ENCODE measurements at regions not wholly inside any gene's neighbourhood (a gene's known extent, or its start where the extent isn't known, plus 50 kb on each side); places are given as distances from the start of the nearest gene placed in this dataset.

DNA sequence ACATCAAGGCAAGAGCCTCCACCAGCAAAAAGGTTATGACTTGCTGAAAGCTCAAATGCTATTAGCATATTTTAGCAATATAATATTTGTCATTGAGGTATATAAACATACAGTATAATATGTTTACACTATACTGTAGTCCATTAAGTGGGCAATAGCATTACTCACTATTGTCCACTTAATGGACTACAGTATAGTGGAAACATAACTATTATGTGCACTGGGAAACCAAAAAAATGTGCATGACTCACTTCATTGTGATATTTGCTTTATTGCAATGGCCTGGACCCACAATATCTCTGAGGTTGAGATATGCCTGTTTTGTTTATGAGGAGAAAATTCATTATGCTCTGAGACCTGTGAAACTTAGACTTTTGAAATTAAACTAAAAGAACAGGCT is 300.0 kb downstream of the BARHL2 start:
- no peaks in the 10 kb centered on the region for H3K4me1 ChIP-seq (ENCODE audit: control insufficient read depth in 1 of 2, insufficient read depth in 2 of 2, low read length in 2 of 2)
- ChIA-PET RAD21 (ENCODE audit: low non-redundant PET in 1 of 2, low total read pairs in 2 of 2, uncharacterized antibody in 2 of 2, unreplicated experiment in 2 of 2) (no interaction called here), CTCF (no interaction called here), POLR2A (no interaction called here)
- no peaks in the 10 kb centered on the region for H3K79me2 ChIP-seq (ENCODE audit: insufficient read depth, low read length)
- no TSS peak for BruUV-seq (replicated peaks)
- TF ChIP-seq ELF1 (IDR thresholded peaks at IDR 0.05; ENCODE audit: borderline replicate concordance, low read depth) (no peak), SIN3A (IDR thresholded peaks at IDR 0.05; ENCODE audit: low read depth) (no peak)
- TF ChIP-seq, protein P1, sequence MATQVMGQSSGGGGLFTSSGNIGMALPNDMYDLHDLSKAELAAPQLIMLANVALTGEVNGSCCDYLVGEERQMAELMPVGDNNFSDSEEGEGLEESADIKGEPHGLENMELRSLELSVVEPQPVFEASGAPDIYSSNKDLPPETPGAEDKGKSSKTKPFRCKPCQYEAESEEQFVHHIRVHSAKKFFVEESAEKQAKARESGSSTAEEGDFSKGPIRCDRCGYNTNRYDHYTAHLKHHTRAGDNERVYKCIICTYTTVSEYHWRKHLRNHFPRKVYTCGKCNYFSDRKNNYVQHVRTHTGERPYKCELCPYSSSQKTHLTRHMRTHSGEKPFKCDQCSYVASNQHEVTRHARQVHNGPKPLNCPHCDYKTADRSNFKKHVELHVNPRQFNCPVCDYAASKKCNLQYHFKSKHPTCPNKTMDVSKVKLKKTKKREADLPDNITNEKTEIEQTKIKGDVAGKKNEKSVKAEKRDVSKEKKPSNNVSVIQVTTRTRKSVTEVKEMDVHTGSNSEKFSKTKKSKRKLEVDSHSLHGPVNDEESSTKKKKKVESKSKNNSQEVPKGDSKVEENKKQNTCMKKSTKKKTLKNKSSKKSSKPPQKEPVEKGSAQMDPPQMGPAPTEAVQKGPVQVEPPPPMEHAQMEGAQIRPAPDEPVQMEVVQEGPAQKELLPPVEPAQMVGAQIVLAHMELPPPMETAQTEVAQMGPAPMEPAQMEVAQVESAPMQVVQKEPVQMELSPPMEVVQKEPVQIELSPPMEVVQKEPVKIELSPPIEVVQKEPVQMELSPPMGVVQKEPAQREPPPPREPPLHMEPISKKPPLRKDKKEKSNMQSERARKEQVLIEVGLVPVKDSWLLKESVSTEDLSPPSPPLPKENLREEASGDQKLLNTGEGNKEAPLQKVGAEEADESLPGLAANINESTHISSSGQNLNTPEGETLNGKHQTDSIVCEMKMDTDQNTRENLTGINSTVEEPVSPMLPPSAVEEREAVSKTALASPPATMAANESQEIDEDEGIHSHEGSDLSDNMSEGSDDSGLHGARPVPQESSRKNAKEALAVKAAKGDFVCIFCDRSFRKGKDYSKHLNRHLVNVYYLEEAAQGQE (IDR thresholded peaks at IDR 0.05; ENCODE audit: low read depth), result no peak
- no peak for DNase-seq (ENCODE audit: low read depth, low spot score)
- no peak overlapping the region for H3K27ac ChIP-seq (ENCODE audit: low read depth, low read length)
- H3K9me2 ChIP-seq (ENCODE audit: insufficient read depth), result no peaks in the 10 kb centered on the region
- H3K9me3 ChIP-seq (ENCODE audit: control insufficient read depth in 1 of 2, insufficient read depth in 1 of 2, low read depth in 1 of 2, low read length in 2 of 2), result no peaks in the 10 kb centered on the region
- no peak overlapping the region for H2AFZ ChIP-seq (ENCODE audit: low read depth, low read length, poor library complexity, severe bottlenecking)
- no peaks in the 10 kb centered on the region for H3K27me3 ChIP-seq (ENCODE audit: insufficient read depth, low read length)
- H3K36me3 ChIP-seq (ENCODE audit: control insufficient read depth in 1 of 2, insufficient read depth in 2 of 2, low read length in 2 of 2), result no peaks in the 10 kb centered on the region
- no peak overlapping the region for H3K9ac ChIP-seq (ENCODE audit: low read length)
- no peak overlapping the region for H3K4me2 ChIP-seq (ENCODE audit: low read length)
- no peak overlapping the region for H3K4me3 ChIP-seq (replicated peaks in 1 of 2; ENCODE audit: low read depth in 1 of 2, low read length in 2 of 2)
- no peak for ATAC-seq
- no peaks in the 10 kb centered on the region for H4K20me1 ChIP-seq (ENCODE audit: insufficient read depth)
- intact Hi-C loops (cut with micrococcal nuclease), result no loop called here

DNA sequence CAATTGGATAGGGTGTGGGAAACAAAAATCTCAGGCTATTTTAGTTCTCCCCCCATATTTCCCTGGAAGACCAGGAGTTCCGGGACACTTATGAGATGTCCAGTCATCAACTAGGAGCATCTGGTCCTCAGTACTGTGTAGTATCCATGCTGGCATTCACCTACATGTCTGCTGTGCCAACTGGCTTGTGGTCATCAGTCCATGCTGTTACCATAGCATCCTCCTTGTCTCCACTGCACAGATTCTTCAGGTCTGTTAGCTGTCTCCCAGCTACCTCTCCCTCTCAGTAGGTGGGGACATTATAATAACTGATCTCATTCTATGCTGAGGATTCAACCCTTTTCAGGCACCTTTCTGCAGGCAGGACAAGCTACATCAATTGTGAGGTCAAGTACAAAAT is 302.9 kb downstream of the BARHL2 start:
- H4K20me1 ChIP-seq (ENCODE audit: insufficient read depth), result no peaks in the 10 kb centered on the region
- POLR2A ChIA-PET, result no interaction called here
- no peak overlapping the region for H2AFZ ChIP-seq (ENCODE audit: low read depth, low read length, poor library complexity, severe bottlenecking)
- no peak overlapping the region for H3K4me2 ChIP-seq (ENCODE audit: low read length)
- no peaks in the 10 kb centered on the region for H3K36me3 ChIP-seq (ENCODE audit: control insufficient read depth in 1 of 2, insufficient read depth in 2 of 2, low read length in 2 of 2)
- H3K27me3 ChIP-seq (ENCODE audit: insufficient read depth, low read length), result no peaks in the 10 kb centered on the region
- no peaks in the 10 kb centered on the region for H3K9me3 ChIP-seq (ENCODE audit: control insufficient read depth in 1 of 2, insufficient read depth in 1 of 2, low read depth in 1 of 2, low read length in 2 of 2)
- intact Hi-C loops (cut with micrococcal nuclease), result no loop called here
- CTCF ChIA-PET, result no interaction called here
- DNase-seq (ENCODE audit: low read depth, low spot score) (no peak), ATAC-seq (no peak)
- BruUV-seq (replicated peaks), result no TSS peak
- TF ChIP-seq POLR2A (IDR thresholded peaks at IDR 0.05; ENCODE audit: borderline replicate concordance, extremely low read depth, insufficient read depth, insufficient read length) (no peak), SRF (IDR thresholded peaks at IDR 0.05; ENCODE audit: low read depth) (no peak), EZH2 (IDR thresholded peaks at IDR 0.05) (no peak), RAD21 (IDR thresholded peaks at IDR 0.05; ENCODE audit: low read depth) (no peak), CBX3 (IDR thresholded peaks at IDR 0.05; ENCODE audit: low read depth) (no peak)
- TF ChIP-seq, protein P2, sequence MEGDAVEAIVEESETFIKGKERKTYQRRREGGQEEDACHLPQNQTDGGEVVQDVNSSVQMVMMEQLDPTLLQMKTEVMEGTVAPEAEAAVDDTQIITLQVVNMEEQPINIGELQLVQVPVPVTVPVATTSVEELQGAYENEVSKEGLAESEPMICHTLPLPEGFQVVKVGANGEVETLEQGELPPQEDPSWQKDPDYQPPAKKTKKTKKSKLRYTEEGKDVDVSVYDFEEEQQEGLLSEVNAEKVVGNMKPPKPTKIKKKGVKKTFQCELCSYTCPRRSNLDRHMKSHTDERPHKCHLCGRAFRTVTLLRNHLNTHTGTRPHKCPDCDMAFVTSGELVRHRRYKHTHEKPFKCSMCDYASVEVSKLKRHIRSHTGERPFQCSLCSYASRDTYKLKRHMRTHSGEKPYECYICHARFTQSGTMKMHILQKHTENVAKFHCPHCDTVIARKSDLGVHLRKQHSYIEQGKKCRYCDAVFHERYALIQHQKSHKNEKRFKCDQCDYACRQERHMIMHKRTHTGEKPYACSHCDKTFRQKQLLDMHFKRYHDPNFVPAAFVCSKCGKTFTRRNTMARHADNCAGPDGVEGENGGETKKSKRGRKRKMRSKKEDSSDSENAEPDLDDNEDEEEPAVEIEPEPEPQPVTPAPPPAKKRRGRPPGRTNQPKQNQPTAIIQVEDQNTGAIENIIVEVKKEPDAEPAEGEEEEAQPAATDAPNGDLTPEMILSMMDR (IDR thresholded peaks at IDR 0.05 in 2 of 3, conservative IDR thresholded peaks at IDR 0.05 in 1 of 3; ENCODE audit: borderline replicate concordance in 1 of 3, insufficient read depth in 1 of 3, low read depth in 2 of 3, low read length in 2 of 3), result no peak
- TF ChIP-seq, protein P3, sequence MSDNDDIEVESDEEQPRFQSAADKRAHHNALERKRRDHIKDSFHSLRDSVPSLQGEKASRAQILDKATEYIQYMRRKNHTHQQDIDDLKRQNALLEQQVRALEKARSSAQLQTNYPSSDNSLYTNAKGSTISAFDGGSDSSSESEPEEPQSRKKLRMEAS (IDR thresholded peaks at IDR 0.05), result no peak
- H3K4me3 ChIP-seq (replicated peaks in 1 of 2; ENCODE audit: low read depth in 1 of 2, low read length in 2 of 2), result no peak overlapping the region
- RAD21 ChIA-PET (ENCODE audit: low non-redundant PET in 1 of 2, low total read pairs in 2 of 2, uncharacterized antibody in 2 of 2, unreplicated experiment in 2 of 2), result no interaction called here
- H3K79me2 ChIP-seq (ENCODE audit: insufficient read depth, low read length), result no peaks in the 10 kb centered on the region
- H3K9ac ChIP-seq (ENCODE audit: low read length), result no peak overlapping the region
- H3K4me1 ChIP-seq (ENCODE audit: control insufficient read depth in 1 of 2, insufficient read depth in 2 of 2, low read length in 2 of 2), result no peaks in the 10 kb centered on the region
- no peak overlapping the region for H3K27ac ChIP-seq (ENCODE audit: low read depth, low read length)
- H3K9me2 ChIP-seq (ENCODE audit: insufficient read depth), result no peaks in the 10 kb centered on the region
